HS-5 (cell line): ENCODE measurements at regions not wholly inside any gene's neighbourhood (a gene's known extent, or its start where the extent isn't known, plus 50 kb on each side); places are given as distances from the start of the nearest gene placed in this dataset.

ENCODE experiments used
- DNase-seq: peaks from one replicate; pipeline ENCODE4 v3.0.0-alpha.2; 2012; ENCODE audit warnings: low read depth

- DNase-seq, result no peak
Measured at GRCh38 chr4:3683744-3684421, 82.3 kb upstream of the ADRA2C start.

GRCh38 chr4:3683077-3683743, 83.0 kb upstream of the ADRA2C start:
- no peak for DNase-seq

GRCh38 chr4:3682236-3683076, 83.7 kb upstream of the ADRA2C start:
- no peak for DNase-seq

GRCh38 chr4:3681191-3681590, 85.0 kb upstream of the ADRA2C start:
- DNase-seq, result no peak

GRCh38 chr4:3680656-3681055, 85.5 kb upstream of the ADRA2C start:
- DNase-seq, result no peak

- no peak for DNase-seq
Measured at GRCh38 chr4:3679851-3680311, 86.3 kb upstream of the ADRA2C start.

GRCh38 chr4:3679071-3679825, 86.9 kb upstream of the ADRA2C start:
- no peak for DNase-seq

- DNase-seq, result no peak
Measured at GRCh38 chr4:3677748-3678070, 88.5 kb upstream of the ADRA2C start.

GRCh38 chr4:3676907-3677747, 89.1 kb upstream of the ADRA2C start:
- no peak for DNase-seq

- DNase-seq, result no peak
Measured at GRCh38 chr4:3676196-3676595, 90.0 kb upstream of the ADRA2C start.

GRCh38 chr4:3675251-3676115, 90.7 kb upstream of the ADRA2C start:
- no peak for DNase-seq

GRCh38 chr4:3674479-3674851, 91.7 kb upstream of the ADRA2C start:
- DNase-seq, result no peak

- DNase-seq, result no peak
Measured at GRCh38 chr4:3673716-3674478, 92.3 kb upstream of the ADRA2C start.

- DNase-seq, result no peak
Measured at GRCh38 chr4:3673176-3673575, 93.0 kb upstream of the ADRA2C start.

GRCh38 chr4:3672465-3672831, 93.7 kb upstream of the ADRA2C start:
- DNase-seq, result no peak

GRCh38 chr4:3671571-3672464, 94.4 kb upstream of the ADRA2C start:
- no peak for DNase-seq

GRCh38 chr4:3670521-3671519, 95.4 kb upstream of the ADRA2C start:
- DNase-seq, result no peak
